ENCODE measurements at regions not wholly inside any gene's neighbourhood (a gene's known extent, or its start where the extent isn't known, plus 50 kb on each side); places are given as distances from the start of the nearest gene placed in this dataset.
"Not testable (repeated sequence)": the region's sequence is repeated elsewhere in the genome, so short reads cannot be mapped to it uniquely, and the experiment has no call there.

- no peak overlapping the region for H2AK5ac ChIP-seq (ENCODE audit: insufficient read length, low read length)
- H3K56ac ChIP-seq (ENCODE audit: insufficient read length, low read depth, low read length): no peak overlapping the region
- H3K23me2 ChIP-seq (ENCODE audit: insufficient read length, low read depth, low read length, poor library complexity, severe bottlenecking): no peaks in the 10 kb centered on the region
- no peak overlapping the region for H2AFZ ChIP-seq (ENCODE audit: low read length)
- H3K4me2 ChIP-seq (ENCODE audit: insufficient read depth, insufficient read length, low read length): no peak overlapping the region
- no peak overlapping the region for H3K4ac ChIP-seq (ENCODE audit: low read depth, low read length)
- no CpG with 5 or more reads among the region's 1 CpG for WGBS (ENCODE audit: extremely low coverage, insufficient read length, low lambda C conversion rate)
- no peak overlapping the region for H3K4me3 Mint-ChIP-seq
- H3K27ac ChIP-seq (ENCODE audit: insufficient read length, low read depth, low read length): no peak overlapping the region
- H4K5ac ChIP-seq (ENCODE audit: insufficient read length, low read depth, low read length): no peak overlapping the region
- H3K27me3 ChIP-seq (ENCODE audit: insufficient read depth, low read length): no peaks in the 10 kb centered on the region
- H3K79me1 ChIP-seq (ENCODE audit: insufficient read depth, low read depth, low read length, poor library complexity, severe bottlenecking): no peaks in the 10 kb centered on the region
- no peak overlapping the region for H3K23ac ChIP-seq (ENCODE audit: insufficient read length, low read depth, low read length)
- H3K27ac Mint-ChIP-seq: no peak overlapping the region
- peaks cover 0 to 3% (median under 1%) of the 10 kb centered on the region in 3 experiments; a peak in 2 of 7 replicates for H3K36me3 Mint-ChIP-seq (ENCODE audit: insufficient read depth in 1 of 3, low read depth in 3 of 3)
- no peak overlapping the region for H2BK5ac ChIP-seq (ENCODE audit: insufficient read length, low read length)
- H3K14ac ChIP-seq (ENCODE audit: insufficient read depth, low read length): no peak overlapping the region
- TF ChIP-seq, protein P1, sequence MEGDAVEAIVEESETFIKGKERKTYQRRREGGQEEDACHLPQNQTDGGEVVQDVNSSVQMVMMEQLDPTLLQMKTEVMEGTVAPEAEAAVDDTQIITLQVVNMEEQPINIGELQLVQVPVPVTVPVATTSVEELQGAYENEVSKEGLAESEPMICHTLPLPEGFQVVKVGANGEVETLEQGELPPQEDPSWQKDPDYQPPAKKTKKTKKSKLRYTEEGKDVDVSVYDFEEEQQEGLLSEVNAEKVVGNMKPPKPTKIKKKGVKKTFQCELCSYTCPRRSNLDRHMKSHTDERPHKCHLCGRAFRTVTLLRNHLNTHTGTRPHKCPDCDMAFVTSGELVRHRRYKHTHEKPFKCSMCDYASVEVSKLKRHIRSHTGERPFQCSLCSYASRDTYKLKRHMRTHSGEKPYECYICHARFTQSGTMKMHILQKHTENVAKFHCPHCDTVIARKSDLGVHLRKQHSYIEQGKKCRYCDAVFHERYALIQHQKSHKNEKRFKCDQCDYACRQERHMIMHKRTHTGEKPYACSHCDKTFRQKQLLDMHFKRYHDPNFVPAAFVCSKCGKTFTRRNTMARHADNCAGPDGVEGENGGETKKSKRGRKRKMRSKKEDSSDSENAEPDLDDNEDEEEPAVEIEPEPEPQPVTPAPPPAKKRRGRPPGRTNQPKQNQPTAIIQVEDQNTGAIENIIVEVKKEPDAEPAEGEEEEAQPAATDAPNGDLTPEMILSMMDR (conservative IDR thresholded peaks at IDR 0.05): no peak
- peaks cover 1 to 4% of the 10 kb centered on the region in 2 experiments for H3K9me3 Mint-ChIP-seq
- H2BK120ac ChIP-seq (ENCODE audit: low read depth, low read length, poor library complexity, severe bottlenecking): no peak overlapping the region
- H3K4me1 ChIP-seq (ENCODE audit: insufficient read depth, low read length): no peaks in the 10 kb centered on the region
- peaks cover 2% of the 10 kb centered on the region; the same call in 1 of the 2 replicates for H3K27me3 Mint-ChIP-seq (ENCODE audit: low read depth)
- no peak overlapping the region for H2BK20ac ChIP-seq (ENCODE audit: low read depth, low read length, poor library complexity, severe bottlenecking)
- no peaks in the 10 kb centered on the region for H3K4me1 Mint-ChIP-seq
- H4K20me1 ChIP-seq (ENCODE audit: control insufficient read depth, insufficient read depth, insufficient read length): no peaks in the 10 kb centered on the region
- H2BK15ac ChIP-seq (ENCODE audit: low read depth, low read length): no peak overlapping the region
- H2BK12ac ChIP-seq (ENCODE audit: insufficient read length, low read depth, low read length): no peak overlapping the region
- no peaks in the 10 kb centered on the region for H3K9me3 ChIP-seq (ENCODE audit: control insufficient read depth, low read depth, low read length)
- no peak overlapping the region for H4K8ac ChIP-seq (replicated peaks; ENCODE audit: insufficient read length, low read depth, low read length)
- no peak for DNase-seq
- H3K18ac ChIP-seq (ENCODE audit: insufficient read length, low read depth, low read length): no peak overlapping the region
- H3K9ac ChIP-seq (ENCODE audit: extremely low read depth, insufficient read length, low read length): no peak overlapping the region
- no peak overlapping the region for H3T11ph ChIP-seq (ENCODE audit: low read length)
- no peak overlapping the region for H4K91ac ChIP-seq (ENCODE audit: insufficient read length, low read depth, low read length)
- H3K79me2 ChIP-seq (ENCODE audit: insufficient read depth, low read length): no peaks in the 10 kb centered on the region
Measured at GRCh38 chr11:16526947-16527346, 170.6 kb upstream of the SOX6 start.

DNA sequence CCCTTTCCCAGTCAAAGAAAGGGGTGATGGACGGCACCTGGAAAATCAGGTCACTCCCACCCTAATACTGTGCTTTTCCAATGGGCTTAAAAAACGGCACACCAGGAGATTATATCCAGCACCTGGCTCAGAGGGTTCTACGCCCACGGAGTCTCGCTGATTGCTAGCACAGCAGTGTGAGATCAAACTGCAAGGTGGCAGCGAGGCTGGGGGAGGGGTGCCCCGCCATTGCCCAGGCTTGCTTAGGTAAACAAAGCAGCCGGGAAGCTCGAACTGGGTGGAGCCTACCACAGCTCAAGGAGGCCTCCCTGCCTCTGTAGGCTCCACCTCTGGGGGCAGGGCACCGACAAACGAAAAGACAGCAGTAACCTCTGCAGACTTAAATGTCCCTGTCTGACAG is 164.4 kb upstream of the SOX6 start:
- not testable (repeated sequence) for H3K14ac ChIP-seq (ENCODE audit: insufficient read depth, low read length)

More for the DNA sequence above, 164.4 kb upstream of the SOX6 start:
- H3K79me1 ChIP-seq (ENCODE audit: insufficient read depth, low read depth, low read length, poor library complexity, severe bottlenecking); H3K18ac ChIP-seq (ENCODE audit: insufficient read length, low read depth, low read length); H3K79me2 ChIP-seq (ENCODE audit: insufficient read depth, low read length); H2BK120ac ChIP-seq (ENCODE audit: low read depth, low read length, poor library complexity, severe bottlenecking); H3K9ac ChIP-seq (ENCODE audit: extremely low read depth, insufficient read length, low read length); H2BK12ac ChIP-seq (ENCODE audit: insufficient read length, low read depth, low read length); DNase-seq; H4K5ac ChIP-seq (ENCODE audit: insufficient read length, low read depth, low read length); H2AK5ac ChIP-seq (ENCODE audit: insufficient read length, low read length); H4K91ac ChIP-seq (ENCODE audit: insufficient read length, low read depth, low read length); H3K4me1 ChIP-seq (ENCODE audit: insufficient read depth, low read length); H4K20me1 ChIP-seq (ENCODE audit: control insufficient read depth, insufficient read depth, insufficient read length); H3K4ac ChIP-seq (ENCODE audit: low read depth, low read length); H3K27ac ChIP-seq (ENCODE audit: insufficient read length, low read depth, low read length); H3K27me3 ChIP-seq (ENCODE audit: insufficient read depth, low read length); H3K9me3 ChIP-seq (ENCODE audit: control insufficient read depth, low read depth, low read length); H3K23ac ChIP-seq (ENCODE audit: insufficient read length, low read depth, low read length); H3K27ac Mint-ChIP-seq; H3K56ac ChIP-seq (ENCODE audit: insufficient read length, low read depth, low read length); H3K4me2 ChIP-seq (ENCODE audit: insufficient read depth, insufficient read length, low read length); H3T11ph ChIP-seq (ENCODE audit: low read length); H2BK15ac ChIP-seq (ENCODE audit: low read depth, low read length); H3K23me2 ChIP-seq (ENCODE audit: insufficient read length, low read depth, low read length, poor library complexity, severe bottlenecking); H2BK5ac ChIP-seq (ENCODE audit: insufficient read length, low read length); H4K8ac ChIP-seq (replicated peaks; ENCODE audit: insufficient read length, low read depth, low read length); H2BK20ac ChIP-seq (ENCODE audit: low read depth, low read length, poor library complexity, severe bottlenecking); H3K4me3 Mint-ChIP-seq; H2AFZ ChIP-seq (ENCODE audit: low read length); H3K4me1 Mint-ChIP-seq: not testable (repeated sequence)
- Mint-ChIP-seq H3K27me3 (ENCODE audit: low read depth) (peaks cover 13% of the 10 kb centered on the region), H3K9me3 (peaks cover 22 to 28% of the 10 kb centered on the region in 2 experiments), H3K36me3 (ENCODE audit: insufficient read depth in 1 of 3, low read depth in 3 of 3) (peaks cover 0 to 15% (median 3%) of the 10 kb centered on the region in 3 experiments; a peak in 4 of 7 replicates)
- WGBS (ENCODE audit: extremely low coverage, insufficient read length, low lambda C conversion rate): no CpG with 5 or more reads among the region's 11 CpGs

Data from H9 (cell line).